SK-N-SH treated with all-trans-retinoic acid at 6 μM for 48 hours (cell line): ENCODE measurements at regions not wholly inside any gene's neighbourhood (a gene's known extent, or its start where the extent isn't known, plus 50 kb on each side); places are given as distances from the start of the nearest gene placed in this dataset.

Experiments
- ATAC-seq: fragments of 200-7000 bp; cut with Tn5 transposase; 3 replicates; pipeline ENCODE4 v1.9.1; 2020; ENCODE audit warnings: mild to moderate bottlenecking, moderate library complexity
- ARNTL ChIP-seq: fragments of 450-650 bp; formaldehyde crosslinking; IDR thresholded peaks from 2 replicates; pipeline ENCODE4 v1.5.0; 2020; ENCODE audit warnings: low read depth, mild to moderate bottlenecking, moderate library complexity, borderline replicate concordance
- BACH2 ChIP-seq: fragments of 250-450 bp; sonication (Bioruptor Pico); IDR thresholded peaks from 2 replicates; pipeline ENCODE4 v1.9.0; 2021; ENCODE audit warnings: mild to moderate bottlenecking, borderline replicate concordance
- ESRRG ChIP-seq: fragments of 250-450 bp; sonication (Bioruptor Pico); IDR thresholded peaks from 2 replicates; pipeline ENCODE4 v1.6.1; 2021; ENCODE audit warnings: mild to moderate bottlenecking
- ISL1 ChIP-seq: fragments of 250-450 bp; sonication (Bioruptor Pico); IDR thresholded peaks from 2 replicates; pipeline ENCODE4 v2.1.2; 2022; ENCODE audit warnings: mild to moderate bottlenecking, moderate library complexity
- OSR1 ChIP-seq: fragments of 250-450 bp; sonication (Bioruptor Pico); IDR thresholded peaks from 2 replicates; pipeline ENCODE4 v1.8.0; 2022; ENCODE audit warnings: moderate library complexity, mild to moderate bottlenecking, inconsistent platforms
- PPARA ChIP-seq: fragments of 250-450 bp; sonication (Bioruptor Pico); IDR thresholded peaks from 2 replicates; pipeline ENCODE4 v1.5.0; 2020; ENCODE audit warnings: mild to moderate bottlenecking, borderline replicate concordance
- TOX ChIP-seq: fragments of 250-450 bp; sonication (Bioruptor Pico); IDR thresholded peaks from 2 replicates; pipeline ENCODE4 v1.8.0; 2021; ENCODE audit warnings: mild to moderate bottlenecking, moderate library complexity, borderline replicate concordance
- ZC3H10 ChIP-seq: fragments of 250-450 bp; sonication (Bioruptor Pico); IDR thresholded peaks from 2 replicates; pipeline ENCODE4 v1.5.1; 2021; ENCODE audit warnings: mild to moderate bottlenecking, moderate library complexity
- ZFP3 ChIP-seq: fragments of 250-450 bp; sonication (Bioruptor Pico); IDR thresholded peaks from 2 replicates; pipeline ENCODE4 v1.5.0; 2020; ENCODE audit warnings: mild to moderate bottlenecking, moderate library complexity
- ZFP30 ChIP-seq: fragments of 450-650 bp; formaldehyde crosslinking; IDR thresholded peaks from 2 replicates; pipeline ENCODE4 v1.5.0; 2022; ENCODE audit warnings: mild to moderate bottlenecking, moderate library complexity
- ZNF565 ChIP-seq: fragments of 450-650 bp; formaldehyde crosslinking; conservative IDR thresholded peaks from 2 replicates; pipeline ENCODE4 v1.5.0; 2020; ENCODE audit warnings: low read depth, mild to moderate bottlenecking, moderate library complexity
- ZNF70 ChIP-seq: fragments of 450-650 bp; formaldehyde crosslinking; IDR thresholded peaks from 2 replicates; pipeline ENCODE4 v1.5.0; 2020; ENCODE audit warnings: mild to moderate bottlenecking, moderate library complexity
- TF ChIP-seq, protein P1 (sequence below): fragments of 250-450 bp; sonication (Bioruptor Pico); IDR thresholded peaks from 2 replicates; pipeline ENCODE4 v1.8.0; 2020; ENCODE audit warnings: mild to moderate bottlenecking, moderate library complexity, borderline replicate concordance
- TF ChIP-seq, protein P2 (sequence below): fragments of 250-450 bp; sonication (Bioruptor Pico); IDR thresholded peaks from 2 replicates; pipeline ENCODE4 v1.5.0; 2020; ENCODE audit warnings: mild to moderate bottlenecking, moderate library complexity
- TF ChIP-seq, protein P3 (sequence below): fragments of 250-450 bp; sonication (Bioruptor Pico); IDR thresholded peaks from 2 replicates; pipeline ENCODE4 v1.8.0; 2021; ENCODE audit warnings: low read depth, mild to moderate bottlenecking, moderate library complexity, borderline replicate concordance
- TF ChIP-seq, protein P4 (sequence below): fragments of 250-450 bp; sonication (Bioruptor Pico); IDR thresholded peaks from 2 replicates; pipeline ENCODE4 v1.5.1; 2021; ENCODE audit warnings: mild to moderate bottlenecking, moderate library complexity
- TF ChIP-seq, protein P5 (sequence below): fragments of 250-450 bp; sonication (Bioruptor Pico); IDR thresholded peaks from 2 replicates; pipeline ENCODE4 v1.5.1; 2020; ENCODE audit warnings: low read depth, mild to moderate bottlenecking, moderate library complexity

DNA sequence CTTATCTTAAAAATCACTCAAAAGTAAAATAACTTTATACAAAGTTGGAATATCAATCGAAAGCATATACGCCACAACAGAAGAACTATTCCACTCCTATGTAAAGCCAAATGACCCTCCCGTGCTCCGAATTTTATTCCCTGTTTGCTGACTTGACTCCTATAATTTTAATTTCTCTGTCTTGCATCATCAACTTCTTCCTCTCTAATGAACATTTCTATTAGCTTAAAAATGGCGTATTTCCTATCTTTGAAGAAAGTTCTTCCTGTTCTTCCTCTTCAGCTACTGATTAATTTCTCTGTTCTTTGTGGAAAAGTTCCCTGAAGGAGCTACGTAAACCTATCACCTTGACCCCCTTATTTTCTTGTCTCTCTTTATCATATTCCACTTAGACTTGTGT lies 389.3 kb downstream of the LMO7 start:
- ATAC-seq: no peak

DNA sequence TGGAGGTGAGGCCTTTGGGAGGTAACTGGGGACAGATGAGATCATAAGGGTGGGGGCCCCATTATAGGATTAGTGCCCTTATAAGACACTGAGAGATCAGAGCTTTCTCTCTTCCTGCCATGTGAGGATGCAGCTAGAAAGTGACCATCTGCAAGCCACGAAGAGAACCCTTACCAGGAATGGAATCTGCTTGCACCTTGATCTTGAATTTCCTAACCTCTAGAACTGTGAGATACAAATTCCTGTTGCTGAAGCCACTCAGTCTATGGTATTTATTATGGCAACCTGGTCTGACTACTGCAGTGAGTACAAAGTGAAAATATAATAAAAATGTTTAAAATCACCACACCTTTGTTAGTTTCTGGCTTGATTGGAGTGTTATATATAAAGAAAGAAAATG lies 388.0 kb downstream of the LMO7 start:
- no peak for TF ChIP-seq ZC3H10 (CRISPR knock-in tag)
- no peak for TF ChIP-seq TOX (CRISPR knock-in tag)
- TF ChIP-seq, protein P1, sequence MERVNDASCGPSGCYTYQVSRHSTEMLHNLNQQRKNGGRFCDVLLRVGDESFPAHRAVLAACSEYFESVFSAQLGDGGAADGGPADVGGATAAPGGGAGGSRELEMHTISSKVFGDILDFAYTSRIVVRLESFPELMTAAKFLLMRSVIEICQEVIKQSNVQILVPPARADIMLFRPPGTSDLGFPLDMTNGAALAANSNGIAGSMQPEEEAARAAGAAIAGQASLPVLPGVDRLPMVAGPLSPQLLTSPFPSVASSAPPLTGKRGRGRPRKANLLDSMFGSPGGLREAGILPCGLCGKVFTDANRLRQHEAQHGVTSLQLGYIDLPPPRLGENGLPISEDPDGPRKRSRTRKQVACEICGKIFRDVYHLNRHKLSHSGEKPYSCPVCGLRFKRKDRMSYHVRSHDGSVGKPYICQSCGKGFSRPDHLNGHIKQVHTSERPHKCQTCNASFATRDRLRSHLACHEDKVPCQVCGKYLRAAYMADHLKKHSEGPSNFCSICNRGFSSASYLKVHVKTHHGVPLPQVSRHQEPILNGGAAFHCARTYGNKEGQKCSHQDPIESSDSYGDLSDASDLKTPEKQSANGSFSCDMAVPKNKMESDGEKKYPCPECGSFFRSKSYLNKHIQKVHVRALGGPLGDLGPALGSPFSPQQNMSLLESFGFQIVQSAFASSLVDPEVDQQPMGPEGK (CRISPR knock-in tag): no peak
- TF ChIP-seq, protein P2, sequence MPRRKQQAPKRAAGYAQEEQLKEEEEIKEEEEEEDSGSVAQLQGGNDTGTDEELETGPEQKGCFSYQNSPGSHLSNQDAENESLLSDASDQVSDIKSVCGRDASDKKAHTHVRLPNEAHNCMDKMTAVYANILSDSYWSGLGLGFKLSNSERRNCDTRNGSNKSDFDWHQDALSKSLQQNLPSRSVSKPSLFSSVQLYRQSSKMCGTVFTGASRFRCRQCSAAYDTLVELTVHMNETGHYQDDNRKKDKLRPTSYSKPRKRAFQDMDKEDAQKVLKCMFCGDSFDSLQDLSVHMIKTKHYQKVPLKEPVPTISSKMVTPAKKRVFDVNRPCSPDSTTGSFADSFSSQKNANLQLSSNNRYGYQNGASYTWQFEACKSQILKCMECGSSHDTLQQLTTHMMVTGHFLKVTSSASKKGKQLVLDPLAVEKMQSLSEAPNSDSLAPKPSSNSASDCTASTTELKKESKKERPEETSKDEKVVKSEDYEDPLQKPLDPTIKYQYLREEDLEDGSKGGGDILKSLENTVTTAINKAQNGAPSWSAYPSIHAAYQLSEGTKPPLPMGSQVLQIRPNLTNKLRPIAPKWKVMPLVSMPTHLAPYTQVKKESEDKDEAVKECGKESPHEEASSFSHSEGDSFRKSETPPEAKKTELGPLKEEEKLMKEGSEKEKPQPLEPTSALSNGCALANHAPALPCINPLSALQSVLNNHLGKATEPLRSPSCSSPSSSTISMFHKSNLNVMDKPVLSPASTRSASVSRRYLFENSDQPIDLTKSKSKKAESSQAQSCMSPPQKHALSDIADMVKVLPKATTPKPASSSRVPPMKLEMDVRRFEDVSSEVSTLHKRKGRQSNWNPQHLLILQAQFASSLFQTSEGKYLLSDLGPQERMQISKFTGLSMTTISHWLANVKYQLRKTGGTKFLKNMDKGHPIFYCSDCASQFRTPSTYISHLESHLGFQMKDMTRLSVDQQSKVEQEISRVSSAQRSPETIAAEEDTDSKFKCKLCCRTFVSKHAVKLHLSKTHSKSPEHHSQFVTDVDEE (CRISPR knock-in tag): no peak
- TF ChIP-seq ZFP30: no peak
- no peak for TF ChIP-seq ZNF70 (CRISPR knock-in tag)
- TF ChIP-seq ISL1: no peak
- no peak for TF ChIP-seq OSR1
- no peak for TF ChIP-seq ARNTL (CRISPR knock-in tag)
- TF ChIP-seq, protein P3, sequence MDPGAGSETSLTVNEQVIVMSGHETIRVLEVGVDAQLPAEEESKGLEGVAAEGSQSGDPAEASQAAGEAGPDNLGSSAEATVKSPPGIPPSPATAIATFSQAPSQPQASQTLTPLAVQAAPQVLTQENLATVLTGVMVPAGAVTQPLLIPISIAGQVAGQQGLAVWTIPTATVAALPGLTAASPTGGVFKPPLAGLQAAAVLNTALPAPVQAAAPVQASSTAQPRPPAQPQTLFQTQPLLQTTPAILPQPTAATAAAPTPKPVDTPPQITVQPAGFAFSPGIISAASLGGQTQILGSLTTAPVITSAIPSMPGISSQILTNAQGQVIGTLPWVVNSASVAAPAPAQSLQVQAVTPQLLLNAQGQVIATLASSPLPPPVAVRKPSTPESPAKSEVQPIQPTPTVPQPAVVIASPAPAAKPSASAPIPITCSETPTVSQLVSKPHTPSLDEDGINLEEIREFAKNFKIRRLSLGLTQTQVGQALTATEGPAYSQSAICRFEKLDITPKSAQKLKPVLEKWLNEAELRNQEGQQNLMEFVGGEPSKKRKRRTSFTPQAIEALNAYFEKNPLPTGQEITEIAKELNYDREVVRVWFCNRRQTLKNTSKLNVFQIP: no peak
- TF ChIP-seq PPARA (CRISPR knock-in tag): no peak
- ATAC-seq: no peak

More for the DNA sequence above, 389.3 kb downstream of the LMO7 start:
- TF ChIP-seq ZFP30 (no peak), ESRRG (CRISPR knock-in tag) (no peak), TOX (CRISPR knock-in tag) (no peak), ISL1 (no peak), BACH2 (CRISPR knock-in tag) (no peak)

DNA sequence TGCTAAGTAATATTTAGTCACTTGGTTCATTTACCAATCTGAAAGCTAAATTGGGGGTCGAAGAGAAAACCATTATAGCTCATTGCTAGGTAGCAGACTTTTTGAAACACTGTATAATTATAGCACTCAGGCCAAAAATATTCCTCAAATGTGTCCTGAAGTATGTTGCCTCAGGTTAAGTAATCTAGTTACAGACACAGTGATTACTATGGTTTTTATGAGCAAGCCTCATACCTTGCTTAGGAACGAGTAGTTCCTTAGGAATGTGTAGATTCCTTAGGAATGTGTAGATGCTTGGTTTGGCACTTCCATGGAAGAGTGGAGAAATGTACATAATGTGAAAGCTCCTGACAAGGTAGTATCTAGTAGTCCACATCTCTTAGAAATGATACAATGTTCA lies 387.5 kb downstream of the LMO7 start:
- TF ChIP-seq ZC3H10 (CRISPR knock-in tag) (no peak), ZFP3 (CRISPR knock-in tag) (no peak), ZNF70 (CRISPR knock-in tag) (no peak), OSR1 (no peak), PPARA (CRISPR knock-in tag) (no peak), ESRRG (CRISPR knock-in tag) (no peak), ZNF565 (CRISPR knock-in tag) (no peak)
- TF ChIP-seq, protein P4, sequence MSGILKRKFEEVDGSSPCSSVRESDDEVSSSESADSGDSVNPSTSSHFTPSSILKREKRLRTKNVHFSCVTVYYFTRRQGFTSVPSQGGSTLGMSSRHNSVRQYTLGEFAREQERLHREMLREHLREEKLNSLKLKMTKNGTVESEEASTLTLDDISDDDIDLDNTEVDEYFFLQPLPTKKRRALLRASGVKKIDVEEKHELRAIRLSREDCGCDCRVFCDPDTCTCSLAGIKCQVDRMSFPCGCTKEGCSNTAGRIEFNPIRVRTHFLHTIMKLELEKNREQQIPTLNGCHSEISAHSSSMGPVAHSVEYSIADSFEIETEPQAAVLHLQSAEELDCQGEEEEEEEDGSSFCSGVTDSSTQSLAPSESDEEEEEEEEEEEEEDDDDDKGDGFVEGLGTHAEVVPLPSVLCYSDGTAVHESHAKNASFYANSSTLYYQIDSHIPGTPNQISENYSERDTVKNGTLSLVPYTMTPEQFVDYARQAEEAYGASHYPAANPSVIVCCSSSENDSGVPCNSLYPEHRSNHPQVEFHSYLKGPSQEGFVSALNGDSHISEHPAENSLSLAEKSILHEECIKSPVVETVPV (CRISPR knock-in tag): no peak
- TF ChIP-seq, protein P2 (CRISPR knock-in tag): no peak
- TF ChIP-seq, protein P1 (CRISPR knock-in tag): no peak
- TF ChIP-seq, protein P5, sequence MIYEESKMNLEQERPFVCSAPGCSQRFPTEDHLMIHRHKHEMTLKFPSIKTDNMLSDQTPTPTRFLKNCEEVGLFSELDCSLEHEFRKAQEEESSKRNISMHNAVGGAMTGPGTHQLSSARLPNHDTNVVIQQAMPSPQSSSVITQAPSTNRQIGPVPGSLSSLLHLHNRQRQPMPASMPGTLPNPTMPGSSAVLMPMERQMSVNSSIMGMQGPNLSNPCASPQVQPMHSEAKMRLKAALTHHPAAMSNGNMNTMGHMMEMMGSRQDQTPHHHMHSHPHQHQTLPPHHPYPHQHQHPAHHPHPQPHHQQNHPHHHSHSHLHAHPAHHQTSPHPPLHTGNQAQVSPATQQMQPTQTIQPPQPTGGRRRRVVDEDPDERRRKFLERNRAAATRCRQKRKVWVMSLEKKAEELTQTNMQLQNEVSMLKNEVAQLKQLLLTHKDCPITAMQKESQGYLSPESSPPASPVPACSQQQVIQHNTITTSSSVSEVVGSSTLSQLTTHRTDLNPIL: no peak

More for the DNA sequence above, 387.5 kb downstream of the LMO7 start:
- ATAC-seq: no peak
